H1 (cell line): ENCODE measurements at regions not wholly inside any gene's neighbourhood (a gene's known extent, or its start where the extent isn't known, plus 50 kb on each side); places are given as distances from the start of the nearest gene placed in this dataset.

Source experiments
- CTCF ChIA-PET: fragments of 300-600 bp; sonication (Branson Sonifier 250); formaldehyde crosslinking; loops from one replicate; lab custom pipeline; 2021; ENCODE audit not compliant: partially characterized antibody; lab: Charles Lee
- POLR2A ChIA-PET: fragments of 300-600 bp; sonication (Branson Sonifier 250); formaldehyde crosslinking; loops from one replicate; lab custom pipeline; 2021; ENCODE audit warnings: inconsistent platforms; ENCODE audit not compliant: partially characterized antibody; lab: Charles Lee
- DNase-seq, 2 experiments: peaks; one replicate each; pipeline versions ENCODE4 v3.0.0 to v3.0.0-alpha.2; 2010 to 2022; ENCODE audit warnings: low spot score in 2 of 2, low read depth in 1 of 2, mixed read lengths in 1 of 2
- FAIRE-seq: peaks from 2 replicates; lab custom pipeline; 2011; peaks lifted over from hg19 to GRCh38; lab: Jason Lieb, UNC
- H2AFZ ChIP-seq: 2 replicates; pipeline ENCODE4 v1.8.1; 2012; ENCODE audit warnings: low read length, inconsistent platforms
- H2AK5ac ChIP-seq: 2 replicates; pipeline ENCODE4 v1.6.1; 2013; ENCODE audit warnings: low read depth, low read length
- H2BK120ac ChIP-seq: replicated peaks from 2 replicates; pipeline ENCODE3; 2013; ENCODE audit warnings: low read depth, low read length, inconsistent platforms
- H2BK12ac ChIP-seq: 2 replicates; pipeline ENCODE4 v1.6.1; 2013; ENCODE audit warnings: low read depth, low read length
- H2BK15ac ChIP-seq: 2 replicates; pipeline ENCODE4 v1.6.1; 2013; ENCODE audit warnings: low read length
- H2BK20ac ChIP-seq: 2 replicates; pipeline ENCODE4 v1.6.1; 2013; ENCODE audit warnings: low read length
- H2BK5ac ChIP-seq: 2 replicates; pipeline ENCODE4 v1.6.1; 2013; ENCODE audit warnings: low read depth, low read length
- H3K14ac ChIP-seq: 2 replicates; pipeline ENCODE4 v1.6.1; 2013; ENCODE audit warnings: inconsistent platforms; ENCODE audit not compliant: insufficient read length
- H3K18ac ChIP-seq: 2 replicates; pipeline ENCODE4 v1.6.1; 2013; ENCODE audit warnings: low read length; ENCODE audit errors: extremely low read depth
- H3K23ac ChIP-seq: 2 replicates; pipeline ENCODE4 v1.6.1; 2013; ENCODE audit warnings: inconsistent platforms; ENCODE audit not compliant: insufficient read length
- H3K23me2 ChIP-seq: 2 replicates; pipeline ENCODE4 v1.6.1; 2013; ENCODE audit warnings: low read depth, low read length
- H3K27ac ChIP-seq: 2 replicates; pipeline ENCODE4 v1.6.1; 2011; ENCODE audit warnings: low read depth, low read length, inconsistent platforms
- H3K27me3 ChIP-seq, 4 experiments: replicated peaks in 1 of 4; 1 replicate in 1 of 4; 2 replicates in 3 of 4; pipeline versions ENCODE4 v1.6.1 to v1.8.1; 2011 to 2013; ENCODE audit warnings: low read length in 3 of 4, mild to moderate bottlenecking in 3 of 4, inconsistent platforms in 2 of 4, mixed read lengths in 2 of 4, moderate library complexity in 1 of 4; ENCODE audit not compliant: control insufficient read depth in 3 of 4, insufficient read depth in 3 of 4; ENCODE audit errors: extremely low read depth in 1 of 4
- H3K36me3 ChIP-seq, 4 experiments: 2 replicates each; pipeline versions ENCODE4 v1.6.1 to v1.8.1; 2011 to 2013; ENCODE audit warnings: mild to moderate bottlenecking in 4 of 4, low read length in 3 of 4, moderate library complexity in 2 of 4, control low read depth in 1 of 4, inconsistent platforms in 1 of 4; ENCODE audit not compliant: insufficient read depth in 4 of 4, control insufficient read depth in 2 of 4
- H3K4ac ChIP-seq: replicated peaks from 2 replicates; pipeline ENCODE3; 2013; ENCODE audit warnings: low read length, low read depth, mixed read lengths, inconsistent platforms; ENCODE audit not compliant: insufficient read length
- H3K4me1 ChIP-seq, 4 experiments: replicated peaks in 1 of 4; 1 replicate in 1 of 4; 2 replicates in 3 of 4; pipeline versions ENCODE4 v1.6.1 to v1.8.1; 2011 to 2013; ENCODE audit warnings: low read length in 3 of 4, inconsistent platforms in 2 of 4, mixed read lengths in 1 of 4; ENCODE audit not compliant: insufficient read depth in 4 of 4, control insufficient read depth in 3 of 4
- H3K4me2 ChIP-seq, 2 experiments: 2 replicates each; pipeline versions ENCODE4 v1.6.1 to v1.8.1; 2011 to 2013; ENCODE audit warnings: low read depth in 2 of 2, low read length in 2 of 2, control low read depth in 1 of 2, inconsistent platforms in 1 of 2, mild to moderate bottlenecking in 1 of 2; ENCODE audit not compliant: insufficient read depth in 1 of 2
- H3K4me3 ChIP-seq, 4 experiments: fragments of 200-600, 300-600 bp in 1 of 4; sonication (generic), shearing (Covaris generic), sonication (Bioruptor Twin) in 1 of 4; 2 replicates each; pipeline versions ENCODE4 v1.5.1 to v1.8.1; 2011 to 2016; ENCODE audit warnings: low read length in 4 of 4, low read depth in 3 of 4, control low read depth in 2 of 4, inconsistent platforms in 2 of 4, mild to moderate bottlenecking in 2 of 4, mixed read lengths in 1 of 4, moderate library complexity in 1 of 4; ENCODE audit not compliant: insufficient read depth in 2 of 4; ENCODE audit errors: extremely low read depth in 1 of 4
- H3K56ac ChIP-seq: replicated peaks from 2 replicates; pipeline ENCODE3; 2013; ENCODE audit warnings: low read depth, mild to moderate bottlenecking, mixed read lengths, low read length, inconsistent platforms; ENCODE audit not compliant: insufficient read length
- H3K79me1 ChIP-seq: 2 replicates; pipeline ENCODE4 v1.6.1; 2013; ENCODE audit warnings: low read depth, low read length, control low read depth
- H3K79me2 ChIP-seq, 2 experiments: 2 replicates each; pipeline versions ENCODE4 v1.6.1 to v1.8.1; 2012 to 2013; ENCODE audit warnings: low read length in 2 of 2, mild to moderate bottlenecking in 2 of 2, inconsistent platforms in 1 of 2; ENCODE audit not compliant: insufficient read depth in 2 of 2, control insufficient read depth in 1 of 2
- H3K9ac ChIP-seq, 4 experiments: replicated peaks in 1 of 4; 1 replicate in 1 of 4; 2 replicates in 3 of 4; pipeline versions ENCODE4 v1.6.1 to v1.8.1; 2011 to 2013; ENCODE audit warnings: low read depth in 3 of 4, low read length in 3 of 4, control low read depth in 2 of 4, mild to moderate bottlenecking in 2 of 4, moderate library complexity in 2 of 4, inconsistent platforms in 1 of 4; ENCODE audit errors: extremely low read depth in 1 of 4
- H3K9me3 ChIP-seq, 2 experiments: 2 replicates each; pipeline versions ENCODE4 v1.6.1 to v1.8.1; 2012 to 2013; ENCODE audit warnings: mild to moderate bottlenecking in 2 of 2, moderate library complexity in 2 of 2, control low read depth in 1 of 2, inconsistent platforms in 1 of 2, low read depth in 1 of 2, low read length in 1 of 2, mixed read lengths in 1 of 2; ENCODE audit not compliant: insufficient read depth in 2 of 2
- H4K20me1 ChIP-seq, 2 experiments: replicated peaks in 1 of 2; 2 replicates each; pipeline versions ENCODE3 to v1.8.1; 2011 to 2013; ENCODE audit warnings: inconsistent platforms in 2 of 2, low read length in 2 of 2, mild to moderate bottlenecking in 1 of 2; ENCODE audit not compliant: insufficient read depth in 2 of 2, control insufficient read depth in 1 of 2
- H4K5ac ChIP-seq: 2 replicates; pipeline ENCODE4 v1.6.1; 2013; ENCODE audit warnings: low read length, low read depth, mixed read lengths, inconsistent platforms; ENCODE audit not compliant: insufficient read length
- H4K8ac ChIP-seq: 2 replicates; pipeline ENCODE4 v1.8.0; 2013; ENCODE audit warnings: mild to moderate bottlenecking, moderate library complexity, low read length, inconsistent platforms; ENCODE audit not compliant: insufficient read depth; ENCODE audit errors: extremely low read depth
- H4K91ac ChIP-seq: replicated peaks from 2 replicates; pipeline ENCODE3; 2013; ENCODE audit warnings: low read length, mixed read lengths, inconsistent platforms; ENCODE audit not compliant: insufficient read length
- CEBPB ChIP-seq: IDR thresholded peaks from 2 replicates; pipeline ENCODE4 v1.6.1; 2012; ENCODE audit warnings: low read depth, low read length
- JUND ChIP-seq: IDR thresholded peaks from 2 replicates; pipeline ENCODE4 v1.6.1; 2011; ENCODE audit warnings: mild to moderate bottlenecking, improper control_type of control experiment, low read length
- KDM1A ChIP-seq: fragments of 200-600, 300-600 bp; sonication (generic); IDR thresholded peaks from 2 replicates; pipeline ENCODE4 v1.7.1; 2016; ENCODE audit warnings: mild to moderate bottlenecking, low read length, borderline replicate concordance
- RNF2 ChIP-seq: fragments of 200-900, 300-1000 bp; sonication (generic); IDR thresholded peaks from 2 replicates; pipeline ENCODE4 v1.7.1; 2016; ENCODE audit warnings: borderline replicate concordance, low read depth, mild to moderate bottlenecking, antibody characterized with exemption, low read length; ENCODE audit not compliant: poor library complexity, severe bottlenecking; ENCODE audit errors: missing control alignments
- TBP ChIP-seq: IDR thresholded peaks from 2 replicates; pipeline ENCODE4 v1.6.1; 2011; ENCODE audit warnings: low read depth, low read length, improper control_type of control experiment
- YY1 ChIP-seq: IDR thresholded peaks from 2 replicates; pipeline ENCODE4 v1.6.1; 2011; ENCODE audit warnings: low read depth, mild to moderate bottlenecking, low read length
- WGBS, 2 experiments: shearing (Covaris generic) in 1 of 2; methylation state at CpG; one replicate each; pipeline versions ENCODE4 v1.1.6 to v1.1.7; 2013 to 2015; ENCODE audit warnings: low lambda C conversion rate in 2 of 2, mixed read lengths in 2 of 2, inconsistent platforms in 1 of 2, low coverage in 1 of 2, missing lambda C conversion rate in 1 of 2; ENCODE audit not compliant: insufficient replicate concordance in 2 of 2, insufficient coverage in 1 of 2, insufficient read length in 1 of 2; ENCODE audit errors: extremely low coverage in 1 of 2, missing lambda C conversion rate in 1 of 2; 5-methylcytosine and 5-hydroxymethylcytosine counted together

DNA sequence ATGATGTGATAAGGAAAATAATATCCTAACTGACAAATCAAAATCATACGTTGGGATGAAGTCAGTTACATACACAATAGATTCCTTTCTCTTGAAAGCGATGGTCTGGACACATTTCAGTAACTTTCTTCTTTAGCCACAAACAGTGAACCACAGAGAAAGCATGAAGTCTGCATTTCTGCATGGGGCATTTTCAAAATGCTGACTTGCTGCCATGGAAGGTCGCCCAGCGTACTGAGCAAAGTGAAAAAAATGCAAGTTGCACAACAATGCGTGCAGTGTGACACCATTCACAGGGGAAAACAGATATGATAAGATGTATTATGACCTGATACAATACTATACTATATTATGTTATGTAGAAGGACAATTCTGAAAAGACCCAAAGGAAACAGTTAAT is 146.3 kb downstream of the SNX18 start:
- no peak overlapping the region for H3K56ac ChIP-seq
- H3K36me3 ChIP-seq: no peaks in the 10 kb centered on the region
- FAIRE-seq (no peak), DNase-seq (no peak)
- H3K23me2 ChIP-seq: no peaks in the 10 kb centered on the region
- H3K9me3 ChIP-seq: peaks cover 0 to 3% of the 10 kb centered on the region in 2 experiments; a peak in 1 of 4 replicates
- H4K91ac ChIP-seq: no peak overlapping the region
- no peaks in the 10 kb centered on the region for H3K79me2 ChIP-seq
- no peak for TF ChIP-seq JUND
- TF ChIP-seq KDM1A: no peak
- TF ChIP-seq TBP: no peak
- TF ChIP-seq RNF2: no peak
- TF ChIP-seq YY1: no peak
- TF ChIP-seq CEBPB: no peak
- no peak overlapping the region for H4K8ac ChIP-seq
- 83% methylated on average over 5 of the region's 5 CpGs; no CpG with 5 or more reads in 1 of the 2 experiments for WGBS, 2 experiments
- H3K27ac ChIP-seq: no peak overlapping the region
- H3K9ac ChIP-seq: no peak overlapping the region
- H2BK20ac ChIP-seq: no peak overlapping the region
- H2BK120ac ChIP-seq: no peak overlapping the region
- H3K4me2 ChIP-seq: no peak overlapping the region
- H3K27me3 ChIP-seq: no peaks in the 10 kb centered on the region
- no peak overlapping the region for H2BK12ac ChIP-seq
- no peak overlapping the region for H3K18ac ChIP-seq
- H2AFZ ChIP-seq: no peak overlapping the region
- no peak overlapping the region for H3K4ac ChIP-seq
- no peak overlapping the region for H3K4me3 ChIP-seq
- no peak overlapping the region for H4K5ac ChIP-seq
- no peak overlapping the region for H2BK5ac ChIP-seq
- no peak overlapping the region for H2BK15ac ChIP-seq
- no peaks in the 10 kb centered on the region for H3K4me1 ChIP-seq
- no peaks in the 10 kb centered on the region for H3K79me1 ChIP-seq
- no peaks in the 10 kb centered on the region for H4K20me1 ChIP-seq
- CTCF ChIA-PET: interaction anchor here (1.0 kb wide), 1 partner anchor 23 kb away, joined by 3 read pairs; no protein-coding TSS in a partner anchor
- H2AK5ac ChIP-seq: no peak overlapping the region
- no peak overlapping the region for H3K23ac ChIP-seq
- H3K14ac ChIP-seq: no peak overlapping the region
- POLR2A ChIA-PET: no interaction called here
